ENCODE measurements at regions not wholly inside any gene's neighbourhood (a gene's known extent, or its start where the extent isn't known, plus 50 kb on each side); places are given as distances from the start of the nearest gene placed in this dataset.

- H3K4me3 ChIP-seq (ENCODE audit: low read depth, low read length) = no peak overlapping the region
- in situ Hi-C loops (cut with HindIII; ENCODE audit: low sequenced_read_pairs) = no loop called here
- DNase-seq (ENCODE audit: low read depth) = no peak
- TF ChIP-seq CTCF (IDR thresholded peaks at IDR 0.05; ENCODE audit: low read depth, low read length, missing control alignments) = no peak
These were observed 249.5 kb downstream of the PHLDA1 start for GRCh38 chr12:75782069-75782581.

- no peak for DNase-seq (ENCODE audit: low read depth)
- in situ Hi-C loops (cut with HindIII; ENCODE audit: low sequenced_read_pairs) = no loop called here
- no peak for TF ChIP-seq CTCF (IDR thresholded peaks at IDR 0.05; ENCODE audit: low read depth, low read length, missing control alignments)
- H3K4me3 ChIP-seq (ENCODE audit: low read depth, low read length) = no peak overlapping the region
These were observed 250.0 kb downstream of the PHLDA1 start for GRCh38 chr12:75781532-75782046.

- no peak overlapping the region for H3K4me3 ChIP-seq (ENCODE audit: low read depth, low read length)
- no peak for DNase-seq (ENCODE audit: low read depth)
- in situ Hi-C loops (cut with HindIII; ENCODE audit: low sequenced_read_pairs) = no loop called here
- no peak for TF ChIP-seq CTCF (IDR thresholded peaks at IDR 0.05; ENCODE audit: low read depth, low read length, missing control alignments)
These were observed 251.6 kb downstream of the PHLDA1 start for GRCh38 chr12:75779891-75780496.

GRCh38 chr12:75774261-75775052 is 257.1 kb downstream of the PHLDA1 start:
- TF ChIP-seq CTCF (IDR thresholded peaks at IDR 0.05; ENCODE audit: low read depth, low read length, missing control alignments) = peak; percentile 13
- H3K4me3 ChIP-seq (ENCODE audit: low read depth, low read length) = no peak overlapping the region
- in situ Hi-C loops (cut with HindIII; ENCODE audit: low sequenced_read_pairs) = no loop called here
- peak; percentile 60 for DNase-seq (ENCODE audit: low read depth)

GRCh38 chr12:75773377-75773776 is 258.2 kb downstream of the PHLDA1 start:
- no peak overlapping the region for H3K4me3 ChIP-seq (ENCODE audit: low read depth, low read length)
- in situ Hi-C loops (cut with HindIII; ENCODE audit: low sequenced_read_pairs) = no loop called here
- no peak for TF ChIP-seq CTCF (IDR thresholded peaks at IDR 0.05; ENCODE audit: low read depth, low read length, missing control alignments)
- DNase-seq (ENCODE audit: low read depth) = no peak

- DNase-seq (ENCODE audit: low read depth) = no peak
- no peak overlapping the region for H3K4me3 ChIP-seq (ENCODE audit: low read depth, low read length)
- in situ Hi-C loops (cut with HindIII; ENCODE audit: low sequenced_read_pairs) = no loop called here
- TF ChIP-seq CTCF (IDR thresholded peaks at IDR 0.05; ENCODE audit: low read depth, low read length, missing control alignments) = no peak
These were observed 259.6 kb upstream of the KRR1 start for GRCh38 chr12:75771023-75771422.

Data from astrocyte of the cerebellum (primary cell).